Stimulated activated CD4-positive, alpha-beta T cell treated with anti-CD3 and anti-CD28 coated beads, Interleukin-12 subunit alpha, Interleukin-12 subunit beta, amount 100 ng/mL, for 4 hours (primary cell): ENCODE measurements at regions not wholly inside any gene's neighbourhood (a gene's known extent, or its start where the extent isn't known, plus 50 kb on each side); places are given as distances from the start of the nearest gene placed in this dataset.
"Not testable (repeated sequence)": the region's sequence is repeated elsewhere in the genome, so short reads cannot be mapped to it uniquely, and the experiment has no call there.

Experiments
- DNase-seq: peaks from one replicate; pipeline ENCODE4 v3.0.0-alpha.2; 2020

- DNase-seq = no peak
These were observed 99.5 kb downstream of the KDM5D start for GRCh38 chrY:19644889-19645638.

- DNase-seq = no peak
These were observed 106.7 kb downstream of the KDM5D start for GRCh38 chrY:19637651-19638347.

- DNase-seq = no peak
These were observed 115.6 kb downstream of the KDM5D start for GRCh38 chrY:19628926-19629325.

- DNase-seq = no peak
These were observed 122.1 kb downstream of the KDM5D start for GRCh38 chrY:19622392-19622791.

- no peak for DNase-seq
These were observed 122.8 kb downstream of the KDM5D start for GRCh38 chrY:19621756-19622155.

GRCh38 chrY:19601113-19601512 lies 143.4 kb downstream of the KDM5D start:
- no peak for DNase-seq

- DNase-seq = no peak
These were observed 143.8 kb downstream of the KDM5D start for GRCh38 chrY:19600711-19601110.

GRCh38 chrY:19590235-19590634 lies 154.3 kb downstream of the KDM5D start:
- DNase-seq = no peak

- DNase-seq = no peak
These were observed 154.9 kb downstream of the KDM5D start for GRCh38 chrY:19589664-19590063.

GRCh38 chrY:19587311-19587710 lies 157.2 kb downstream of the KDM5D start:
- DNase-seq = no peak

- DNase-seq = not testable (repeated sequence)
These were observed 163.5 kb downstream of the KDM5D start for GRCh38 chrY:19580990-19581389.

- no peak for DNase-seq
These were observed 166.1 kb downstream of the KDM5D start for GRCh38 chrY:19578281-19578874.

GRCh38 chrY:19577250-19577649 lies 167.3 kb downstream of the KDM5D start:
- DNase-seq = no peak

- no peak for DNase-seq
These were observed 169.6 kb downstream of the KDM5D start for GRCh38 chrY:19574939-19575338.

- DNase-seq = no peak
These were observed 170.9 kb downstream of the KDM5D start for GRCh38 chrY:19573646-19574045.

- no peak for DNase-seq
These were observed 173.5 kb downstream of the KDM5D start for GRCh38 chrY:19570999-19571398.

GRCh38 chrY:19567943-19568342 lies 176.6 kb downstream of the KDM5D start:
- no peak for DNase-seq

GRCh38 chrY:19567051-19567921 lies 177.2 kb downstream of the KDM5D start:
- DNase-seq = peak; percentile 69

- no peak for DNase-seq
These were observed 185.4 kb downstream of the KDM5D start for GRCh38 chrY:19559161-19559560.

- DNase-seq = no peak
These were observed 194.7 kb downstream of the KDM5D start for GRCh38 chrY:19549671-19550466.

- no peak for DNase-seq
These were observed 202.8 kb downstream of the KDM5D start for GRCh38 chrY:19541475-19542306.
